Activated naive CD4-positive, alpha-beta T cell treated with anti-CD3 and anti-CD28 coated beads, Interleukin-2, amount 10 ng/mL, durations not matched to agents 7 days and 5 days (primary cell): ENCODE measurements at regions not wholly inside any gene's neighbourhood (a gene's known extent, or its start where the extent isn't known, plus 50 kb on each side); places are given as distances from the start of the nearest gene placed in this dataset.

Experiments
- CTCF ChIA-PET: fragments of 350-600 bp; sonication (Branson Sonifier 250); formaldehyde crosslinking; loops from one replicate; lab custom pipeline; 2021; ENCODE audit warnings: antibody characterized with exemption; lab: Charles Lee
- DNase-seq: peaks from one replicate; pipeline ENCODE4 v3.0.0-alpha.2; 2020
- H3K27ac Mint-ChIP-seq: one replicate; pipeline ENCODE4 v1.8.0; 2021; ENCODE audit warnings: mild to moderate bottlenecking, moderate library complexity, mixed read lengths
- H3K27me3 Mint-ChIP-seq: one replicate; pipeline ENCODE4 v1.8.0; 2021; ENCODE audit warnings: mild to moderate bottlenecking, mixed read lengths
- H3K36me3 Mint-ChIP-seq: one replicate; pipeline ENCODE4 v1.8.0; 2021; ENCODE audit warnings: mixed read lengths
- H3K4me1 Mint-ChIP-seq: one replicate; pipeline ENCODE4 v1.8.0; 2021; ENCODE audit warnings: mixed read lengths
- H3K4me3 Mint-ChIP-seq: one replicate; pipeline ENCODE4 v1.8.0; 2021; ENCODE audit warnings: mild to moderate bottlenecking, moderate library complexity, mixed read lengths
- H3K9me3 Mint-ChIP-seq: one replicate; pipeline ENCODE4 v1.8.0; 2021; ENCODE audit warnings: mixed read lengths

DNA sequence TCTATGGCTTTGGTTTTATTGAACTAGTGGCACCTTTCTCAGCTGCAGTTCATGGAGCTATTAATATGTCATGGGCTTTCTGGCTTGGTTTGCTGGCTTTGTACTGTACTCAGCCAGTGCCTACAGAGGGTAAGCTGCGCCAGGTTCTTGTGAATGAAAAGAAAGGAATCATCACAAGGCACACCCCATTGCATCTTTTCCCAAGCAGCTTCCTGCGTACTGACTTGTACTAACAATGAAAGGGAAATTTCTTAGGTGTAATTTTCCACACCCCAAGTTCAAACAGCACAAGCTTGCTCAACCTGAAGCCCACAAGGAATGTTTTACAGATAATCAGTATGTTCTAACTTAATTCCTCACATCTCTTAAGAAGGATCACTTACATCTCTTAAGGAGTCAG is 78.0 kb upstream of the TNFSF18 start:
- CTCF ChIA-PET = no interaction called here
- Mint-ChIP-seq H3K36me3 (no peaks in the 10 kb centered on the region), H3K4me3 (no peak overlapping the region), H3K27me3 (no peaks in the 10 kb centered on the region), H3K27ac (no peak overlapping the region), H3K4me1 (no peaks in the 10 kb centered on the region), H3K9me3 (no peaks in the 10 kb centered on the region)
- DNase-seq = no peak

- H3K27ac Mint-ChIP-seq = no peak overlapping the region
- H3K9me3 Mint-ChIP-seq = no peaks in the 10 kb centered on the region
- no peaks in the 10 kb centered on the region for H3K36me3 Mint-ChIP-seq
- DNase-seq = no peak
- no peaks in the 10 kb centered on the region for H3K4me1 Mint-ChIP-seq
- no peaks in the 10 kb centered on the region for H3K27me3 Mint-ChIP-seq
- CTCF ChIA-PET = no interaction called here
- H3K4me3 Mint-ChIP-seq = no peak overlapping the region
Measured at GRCh38 chr1:173127369-173128307, 76.9 kb upstream of the TNFSF18 start.

DNA sequence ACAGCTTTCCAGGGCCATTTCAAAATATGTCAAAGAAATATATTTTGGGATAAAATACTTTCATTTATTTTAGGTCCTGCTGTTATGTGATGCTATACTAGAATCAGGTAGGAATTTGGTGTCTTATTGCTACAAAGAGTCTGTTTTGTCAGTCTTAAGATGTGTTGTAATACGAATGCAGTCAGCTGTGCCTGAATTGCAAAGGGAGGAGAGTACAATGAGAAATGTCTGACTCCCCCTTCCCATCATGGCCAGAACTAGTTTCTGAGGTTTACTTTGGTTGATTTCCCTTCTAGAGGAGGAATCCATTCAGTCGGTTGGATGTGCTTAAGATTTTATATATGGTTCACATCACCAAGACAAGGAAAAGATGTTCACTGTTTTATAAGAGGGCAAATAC is 75.7 kb upstream of the TNFSF18 start:
- CTCF ChIA-PET = interaction anchor here (0.7 kb wide), 1 partner anchor 301 kb away, joined by 3 read pairs; no protein-coding TSS in a partner anchor
- no peaks in the 10 kb centered on the region for H3K4me1 Mint-ChIP-seq
- no peaks in the 10 kb centered on the region for H3K36me3 Mint-ChIP-seq
- no peaks in the 10 kb centered on the region for H3K27me3 Mint-ChIP-seq
- no peak overlapping the region for H3K27ac Mint-ChIP-seq
- H3K4me3 Mint-ChIP-seq = no peak overlapping the region
- H3K9me3 Mint-ChIP-seq = no peaks in the 10 kb centered on the region
- no peak for DNase-seq

GRCh38 chr1:173122958-173123852 is 72.5 kb upstream of the TNFSF18 start:
- CTCF ChIA-PET = no interaction called here
- Mint-ChIP-seq H3K27ac (no peak overlapping the region), H3K27me3 (peaks cover 4% of the 10 kb centered on the region), H3K36me3 (no peaks in the 10 kb centered on the region), H3K4me1 (no peaks in the 10 kb centered on the region), H3K9me3 (no peaks in the 10 kb centered on the region), H3K4me3 (no peak overlapping the region)
- no peak for DNase-seq

DNA sequence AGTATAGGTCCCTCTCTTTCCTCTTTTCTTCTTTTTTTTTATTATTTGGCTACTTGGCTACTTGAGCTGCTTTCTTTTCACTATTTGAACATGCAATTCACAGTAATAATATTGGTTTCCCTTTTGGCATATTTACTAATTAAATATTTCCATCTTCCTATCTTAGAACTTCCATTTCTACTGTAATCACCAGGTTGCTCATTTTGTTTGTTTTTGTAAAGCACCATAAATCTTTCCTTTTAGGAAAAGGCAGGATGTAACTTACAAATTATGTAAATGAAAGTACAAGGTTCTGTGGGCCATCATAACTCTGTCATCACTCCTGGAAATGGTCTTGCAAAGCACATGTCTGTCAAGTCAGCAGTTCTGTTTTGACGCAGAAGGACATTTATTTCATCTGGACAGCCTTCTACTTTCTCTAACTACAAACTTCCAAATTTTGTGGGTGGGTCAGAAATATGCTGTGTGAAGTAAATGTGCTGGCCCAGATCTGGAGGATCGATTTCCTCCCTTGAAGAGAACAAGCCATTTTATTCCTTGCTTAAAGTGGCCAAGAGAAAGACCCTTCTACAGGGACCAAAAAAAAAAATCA is 71.7 kb upstream of the TNFSF18 start:
- no peak overlapping the region for H3K4me3 Mint-ChIP-seq
- DNase-seq = no peak
- peaks cover 4% of the 10 kb centered on the region for H3K27me3 Mint-ChIP-seq
- H3K4me1 Mint-ChIP-seq = no peaks in the 10 kb centered on the region
- no peaks in the 10 kb centered on the region for H3K36me3 Mint-ChIP-seq
- H3K9me3 Mint-ChIP-seq = no peaks in the 10 kb centered on the region
- CTCF ChIA-PET = no interaction called here
- no peak overlapping the region for H3K27ac Mint-ChIP-seq

GRCh38 chr1:173118404-173118803 is 67.7 kb upstream of the TNFSF18 start:
- Mint-ChIP-seq H3K4me1 (no peaks in the 10 kb centered on the region), H3K9me3 (no peaks in the 10 kb centered on the region), H3K27me3 (peaks cover 4% of the 10 kb centered on the region), H3K27ac (no peak overlapping the region), H3K4me3 (no peak overlapping the region), H3K36me3 (no peaks in the 10 kb centered on the region)
- CTCF ChIA-PET = no interaction called here
- DNase-seq = no peak

DNA sequence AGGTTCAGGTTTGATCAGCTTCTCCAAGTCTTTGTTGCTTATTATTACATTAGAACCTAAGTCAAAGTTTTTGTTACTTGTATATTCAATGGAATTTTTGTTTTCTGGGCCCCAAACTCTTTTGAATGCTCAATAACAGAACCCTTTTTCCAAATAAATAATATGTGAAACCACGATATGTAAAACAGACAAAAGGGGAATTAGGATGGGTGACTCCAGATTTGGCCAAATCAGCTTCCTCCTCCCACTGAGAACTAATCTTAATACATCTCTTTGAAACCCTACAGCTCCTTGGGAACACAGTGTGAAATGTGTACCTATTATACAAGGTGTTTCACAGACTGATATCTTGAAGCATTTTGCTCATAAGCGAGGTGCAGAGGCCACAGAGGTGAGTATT is 67.0 kb upstream of the TNFSF18 start:
- CTCF ChIA-PET = no interaction called here
- no peaks in the 10 kb centered on the region for H3K36me3 Mint-ChIP-seq
- H3K27me3 Mint-ChIP-seq = peaks cover 4% of the 10 kb centered on the region
- no peak overlapping the region for H3K4me3 Mint-ChIP-seq
- H3K9me3 Mint-ChIP-seq = no peaks in the 10 kb centered on the region
- H3K4me1 Mint-ChIP-seq = no peaks in the 10 kb centered on the region
- DNase-seq = no peak
- no peak overlapping the region for H3K27ac Mint-ChIP-seq

- CTCF ChIA-PET = no interaction called here
- no peak overlapping the region for H3K27ac Mint-ChIP-seq
- no peak for DNase-seq
- H3K4me1 Mint-ChIP-seq = no peaks in the 10 kb centered on the region
- peaks cover 4% of the 10 kb centered on the region for H3K27me3 Mint-ChIP-seq
- no peaks in the 10 kb centered on the region for H3K36me3 Mint-ChIP-seq
- H3K4me3 Mint-ChIP-seq = no peak overlapping the region
- no peaks in the 10 kb centered on the region for H3K9me3 Mint-ChIP-seq
Measured at GRCh38 chr1:173117108-173117633, 66.4 kb upstream of the TNFSF18 start.

- CTCF ChIA-PET = interaction anchor here (0.8 kb wide), 1 partner anchor 16 kb away, joined by 3 read pairs; no protein-coding TSS in a partner anchor
Measured at GRCh38 chr1:173114346-173114745, 63.6 kb upstream of the TNFSF18 start.

GRCh38 chr1:173113015-173113741 is 62.4 kb upstream of the TNFSF18 start:
- Mint-ChIP-seq H3K36me3 (no peaks in the 10 kb centered on the region), H3K27ac (no peak overlapping the region), H3K4me3 (no peak overlapping the region), H3K9me3 (peaks cover 5% of the 10 kb centered on the region), H3K4me1 (no peaks in the 10 kb centered on the region), H3K27me3 (no peaks in the 10 kb centered on the region)
- no peak for DNase-seq
- CTCF ChIA-PET = no interaction called here

More at GRCh38 chr1:173114346-173114745, 63.6 kb upstream of the TNFSF18 start:
- Mint-ChIP-seq H3K27ac (no peak overlapping the region), H3K27me3 (peaks cover 4% of the 10 kb centered on the region), H3K4me3 (no peak overlapping the region), H3K36me3 (no peaks in the 10 kb centered on the region), H3K9me3 (peaks cover 1% of the 10 kb centered on the region), H3K4me1 (no peaks in the 10 kb centered on the region)
- DNase-seq = no peak

- DNase-seq = no peak
- CTCF ChIA-PET = no interaction called here
- Mint-ChIP-seq H3K27me3 (no peaks in the 10 kb centered on the region), H3K4me1 (no peaks in the 10 kb centered on the region), H3K4me3 (no peak overlapping the region), H3K36me3 (no peaks in the 10 kb centered on the region), H3K9me3 (peaks cover 11% of the 10 kb centered on the region), H3K27ac (no peak overlapping the region)
Measured at GRCh38 chr1:173112129-173112528, 61.4 kb upstream of the TNFSF18 start.

GRCh38 chr1:173107696-173108095 is 57.0 kb upstream of the TNFSF18 start:
- CTCF ChIA-PET = no interaction called here
- Mint-ChIP-seq H3K4me3 (no peak overlapping the region), H3K36me3 (no peaks in the 10 kb centered on the region), H3K4me1 (no peaks in the 10 kb centered on the region), H3K9me3 (peaks cover 15% of the 10 kb centered on the region), H3K27me3 (no peaks in the 10 kb centered on the region), H3K27ac (no peak overlapping the region)
- DNase-seq = no peak

DNA sequence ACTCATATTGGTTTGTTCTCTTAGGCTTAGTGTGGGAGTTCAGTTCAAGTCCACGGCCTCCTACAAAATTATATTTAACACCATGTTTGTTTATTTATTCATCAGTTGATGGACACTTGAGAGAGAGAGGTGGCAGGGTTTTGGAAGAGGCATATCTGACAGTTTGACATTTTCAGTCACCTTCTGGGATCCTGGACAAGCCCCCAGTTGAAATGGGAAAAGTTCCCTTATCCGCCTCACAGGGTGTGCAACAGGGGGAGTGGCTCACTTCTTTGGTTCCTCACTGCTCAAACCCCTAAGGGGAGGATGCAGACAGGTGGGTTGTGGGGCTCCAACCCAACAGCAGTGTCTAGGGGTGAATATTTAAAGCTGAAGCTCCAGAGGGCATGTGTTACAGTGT is 52.3 kb upstream of the TNFSF18 start:
- Mint-ChIP-seq H3K9me3 (peaks cover 9% of the 10 kb centered on the region), H3K36me3 (no peaks in the 10 kb centered on the region), H3K4me3 (no peak overlapping the region), H3K27me3 (no peaks in the 10 kb centered on the region), H3K27ac (no peak overlapping the region), H3K4me1 (no peaks in the 10 kb centered on the region)
- CTCF ChIA-PET = no interaction called here
- DNase-seq = no peak
